GM12878 (cell line): ENCODE measurements at regions not wholly inside any gene's neighbourhood (a gene's known extent, or its start where the extent isn't known, plus 50 kb on each side); places are given as distances from the start of the nearest gene placed in this dataset.

ENCODE experiments used
- ATAC-seq: fragments of 200-7000 bp; cut with Tn5 transposase; 3 replicates; pipeline ENCODE4 v1.9.1; 2020; ENCODE audit warnings: mild to moderate bottlenecking, moderate library complexity
- BruUV-seq: library from RNA; stranded (reverse); fragments of 400-500 nt; replicated peaks from 2 replicates; lab custom pipeline; 2021; lab: Mats Ljungman, UMichigan
- CTCF ChIA-PET: fragments of 300-600 bp; sonication (Branson Sonifier 250); formaldehyde crosslinking; extraction: SDS; loops from one replicate; lab custom pipeline; 2021; ENCODE audit warnings: inconsistent platforms; lab: Yijun Ruan, JAX
- POLR2A ChIA-PET: fragments of 350-600 bp; formaldehyde crosslinking; extraction: SDS; loops from one replicate; lab custom pipeline; 2021; ENCODE audit warnings: inconsistent platforms; lab: Charles Lee
- RAD21 ChIA-PET: fragments of 300-600 bp; sonication (Branson Sonifier 250); formaldehyde crosslinking; loops from one replicate; lab custom pipeline; 2023; ENCODE audit warnings: antibody characterized with exemption; ENCODE audit not compliant: unreplicated experiment; lab: Charles Lee
- SMC1A ChIA-PET: fragments of 300-600 bp; sonication (Branson Sonifier 250); formaldehyde crosslinking; loops from one replicate; lab custom pipeline; 2023; ENCODE audit not compliant: unreplicated experiment, uncharacterized antibody; lab: Charles Lee
- DNase-seq: peaks from one replicate; pipeline ENCODE4 v3.0.0-alpha.2; 2011; ENCODE audit warnings: low read depth, low spot score
- FAIRE-seq: peaks from 3 replicates; lab custom pipeline; 2011; peaks lifted over from hg19 to GRCh38; lab: Jason Lieb, UNC
- H2AFZ ChIP-seq: 2 replicates; pipeline ENCODE4 v1.6.0; 2011; ENCODE audit warnings: low read depth, low read length, control low read depth; ENCODE audit not compliant: control insufficient read depth
- H3K27ac ChIP-seq: 2 replicates; pipeline ENCODE4 v1.5.1; 2011; ENCODE audit warnings: control low read depth; ENCODE audit not compliant: control insufficient read depth, insufficient read depth
- H3K27me3 ChIP-seq, 2 experiments: replicated peaks in 1 of 2; 2 replicates each; pipeline versions ENCODE4 v1.6.0 to v1.6.1; 2011; ENCODE audit warnings: low read length in 1 of 2; ENCODE audit not compliant: control insufficient read depth in 2 of 2, insufficient read depth in 2 of 2
- H3K36me3 ChIP-seq, 2 experiments: 2 replicates each; pipeline ENCODE4 v1.5.1; 2011; ENCODE audit warnings: low read length in 1 of 2; ENCODE audit not compliant: control insufficient read depth in 2 of 2, insufficient read depth in 2 of 2
- H3K4me1 ChIP-seq: 2 replicates; pipeline ENCODE4 v1.6.1; 2011; ENCODE audit warnings: mild to moderate bottlenecking, low read length, moderate library complexity, mixed read lengths; ENCODE audit not compliant: control insufficient read depth, insufficient read depth
- H3K4me2 ChIP-seq: 2 replicates; pipeline ENCODE4 v1.6.0; 2011; ENCODE audit warnings: control low read depth; ENCODE audit not compliant: control insufficient read depth, insufficient read depth
- H3K4me3 ChIP-seq: fragments of 200-600 bp; sonication (generic); 2 replicates; pipeline ENCODE4 v1.5.1; 2016
- H3K79me2 ChIP-seq: 2 replicates; pipeline ENCODE4 v1.6.0; 2011; ENCODE audit warnings: low read length; ENCODE audit not compliant: control insufficient read depth, insufficient read depth
- H3K9ac ChIP-seq: 2 replicates; pipeline ENCODE4 v1.8.0; 2011; ENCODE audit warnings: low read length, control low read depth, mixed read lengths; ENCODE audit not compliant: control insufficient read depth, insufficient read depth
- H3K9me3 ChIP-seq: replicated peaks from 3 replicates; pipeline ENCODE4 v1.5.1; 2011; ENCODE audit warnings: mild to moderate bottlenecking, low read length; ENCODE audit not compliant: control insufficient read depth, insufficient read depth
- H4K20me1 ChIP-seq: 2 replicates; pipeline ENCODE4 v1.6.0; 2011; ENCODE audit not compliant: control insufficient read depth, insufficient read depth
- CHD1 ChIP-seq: IDR thresholded peaks from 2 replicates; pipeline ENCODE4 v1.6.1; 2012; ENCODE audit warnings: low read depth, low read length, improper control_type of control experiment
- EP300 ChIP-seq, 2 experiments: fragments of 150-350 bp in 1 of 2; IDR thresholded peaks; 2 replicates each; pipeline ENCODE4 v1.6.1; 2011 to 2012; ENCODE audit warnings: low read depth in 2 of 2, low read length in 2 of 2, borderline replicate concordance in 1 of 2, improper control_type of control experiment in 1 of 2, inconsistent platforms in 1 of 2; ENCODE audit not compliant: control insufficient read depth in 1 of 2
- EZH2 ChIP-seq: IDR thresholded peaks from 2 replicates; pipeline ENCODE4 v1.6.1; 2012; ENCODE audit warnings: low read depth, mild to moderate bottlenecking, control low read depth, inconsistent platforms, low read length, borderline replicate concordance; ENCODE audit not compliant: control insufficient read depth
- FOXK2 ChIP-seq: fragments of 450-650 bp; IDR thresholded peaks from 2 replicates; pipeline ENCODE4 v1.6.1; 2017; ENCODE audit warnings: mild to moderate bottlenecking, moderate library complexity
- GABPA ChIP-seq: IDR thresholded peaks from 2 replicates; pipeline ENCODE4 v1.6.1; 2014; ENCODE audit warnings: antibody characterized with exemption, low read depth, mild to moderate bottlenecking, inconsistent platforms
- IKZF1 ChIP-seq: fragments of 450-650 bp; conservative IDR thresholded peaks from 2 replicates; pipeline ENCODE4 v1.6.1; 2017; ENCODE audit warnings: antibody characterized with exemption, mild to moderate bottlenecking
- IRF3 ChIP-seq: fragments of 450-650 bp; IDR thresholded peaks from 2 replicates; pipeline ENCODE4 v1.6.1; 2014; ENCODE audit warnings: mild to moderate bottlenecking
- JUNB ChIP-seq: IDR thresholded peaks from 2 replicates; pipeline ENCODE4 v1.6.1; 2016; ENCODE audit warnings: antibody characterized with exemption, mild to moderate bottlenecking
- MEF2B ChIP-seq: fragments of 450-650 bp; IDR thresholded peaks from 2 replicates; pipeline ENCODE4 v1.6.1; 2018; ENCODE audit warnings: mild to moderate bottlenecking, moderate library complexity; ENCODE audit not compliant: partially characterized antibody, poor library complexity, severe bottlenecking
- POU2F2 ChIP-seq: IDR thresholded peaks from 3 replicates; pipeline ENCODE4 v1.6.1; 2011; ENCODE audit warnings: low read depth, mild to moderate bottlenecking, low read length, borderline replicate concordance
- WGBS: methylation state at CpG from one replicate; pipeline ENCODE4 v1.1.6; 2016; ENCODE audit warnings: low lambda C conversion rate; ENCODE audit not compliant: insufficient replicate concordance, insufficient coverage; ENCODE audit errors: missing lambda C conversion rate; 5-methylcytosine and 5-hydroxymethylcytosine counted together
- in situ Hi-C: fragments of 300-500 bp; cut with MboI; formaldehyde crosslinking; loops from 9 replicates; pipeline ENCODE4 v1.14.3; 2018; ENCODE audit warnings: mixed read lengths
- intact Hi-C: fragments of 100-400 bp; cut with micrococcal nuclease; formaldehyde crosslinking; loops from one replicate; pipeline ENCODE4 v1.14.2; 2022; ENCODE audit not compliant: unreplicated experiment

- Histone ChIP-seq H3K27ac (no peak overlapping the region), H3K4me3 (no peak overlapping the region), H3K36me3 (no peaks in the 10 kb centered on the region), H3K79me2 (no peaks in the 10 kb centered on the region), H3K9me3 (no peaks in the 10 kb centered on the region), H3K9ac (no peak overlapping the region), H2AFZ (no peak overlapping the region)
- WGBS, result 14% methylated on average over 3 of the region's 3 CpGs
- ATAC-seq, result no peak
- CTCF ChIA-PET, result no interaction called here
- in situ Hi-C loops, result no loop called here
- FAIRE-seq, result no peak
- no peak for TF ChIP-seq GABPA
- no peak for TF ChIP-seq MEF2B
- no peak for TF ChIP-seq IRF3
- TF ChIP-seq EP300 (IDR thresholded peaks at IDR 0.05; ENCODE audit: borderline replicate concordance in 1 of 2, control insufficient read depth in 1 of 2, low read depth in 2 of 2, low read length in 2 of 2), result no peak
- no peak for TF ChIP-seq CHD1
- no peak for TF ChIP-seq JUNB
- no peak for TF ChIP-seq FOXK2
- no peak for TF ChIP-seq IKZF1
- TF ChIP-seq EZH2, result no peak
- TF ChIP-seq POU2F2, result no peak
- TF ChIP-seq, all 136 proteins: peak for 0
- ChIA-PET SMC1A (no interaction called here), RAD21 (no interaction called here), POLR2A (no interaction called here)
- intact Hi-C loops, result no loop called here
- no peak for DNase-seq
- no TSS peak for BruUV-seq
- Histone ChIP-seq H3K4me2 (no peak overlapping the region), H4K20me1 (no peaks in the 10 kb centered on the region), H3K4me1 (no peaks in the 10 kb centered on the region), H3K27me3 (no peaks in the 10 kb centered on the region)
Observed at GRCh38 chr18:70827632-70828031, 538.8 kb downstream of the SOCS6 start.
